ENCODE measurements at regions not wholly inside any gene's neighbourhood (a gene's known extent, or its start where the extent isn't known, plus 50 kb on each side); places are given as distances from the start of the nearest gene placed in this dataset.

DNA sequence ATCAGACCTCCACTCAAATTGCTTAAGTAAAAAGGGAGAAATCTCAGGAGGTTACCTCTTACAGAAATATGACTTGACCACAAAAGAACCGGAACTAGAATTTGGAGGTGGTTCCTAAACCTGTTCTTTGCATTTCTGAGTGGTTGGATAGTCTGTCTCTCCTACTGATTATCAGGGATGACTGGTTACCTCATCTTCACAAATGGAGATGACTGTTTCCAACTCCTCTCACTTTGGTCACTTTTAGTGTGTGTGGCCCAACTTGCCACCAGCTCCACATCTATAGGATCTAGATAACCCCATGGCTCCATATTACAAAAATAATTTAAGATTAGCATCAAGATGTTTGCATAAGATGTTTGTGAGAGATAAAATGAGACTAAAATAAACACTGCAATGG, 95.5 kb downstream of the CCDC71L start:
- no peak for TF ChIP-seq SP7 (tag by site-specific recombination; IDR thresholded peaks at IDR 0.05)
- no peak for TF ChIP-seq REST (tag by site-specific recombination; IDR thresholded peaks at IDR 0.05)
- no peak for TF ChIP-seq CTCF (tag by site-specific recombination; IDR thresholded peaks at IDR 0.05)
- no peak for TF ChIP-seq ZNF621 (tag by site-specific recombination; IDR thresholded peaks at IDR 0.05)
- no peak for TF ChIP-seq ZBTB17 (tag by site-specific recombination; IDR thresholded peaks at IDR 0.05)
- no peak for TF ChIP-seq ZNF274 (IDR thresholded peaks at IDR 0.05; ENCODE audit: low read length)
- TF ChIP-seq ZNF274 (tag by site-specific recombination; IDR thresholded peaks at IDR 0.05; ENCODE audit: borderline replicate concordance) = no peak
- TF ChIP-seq, protein P1, sequence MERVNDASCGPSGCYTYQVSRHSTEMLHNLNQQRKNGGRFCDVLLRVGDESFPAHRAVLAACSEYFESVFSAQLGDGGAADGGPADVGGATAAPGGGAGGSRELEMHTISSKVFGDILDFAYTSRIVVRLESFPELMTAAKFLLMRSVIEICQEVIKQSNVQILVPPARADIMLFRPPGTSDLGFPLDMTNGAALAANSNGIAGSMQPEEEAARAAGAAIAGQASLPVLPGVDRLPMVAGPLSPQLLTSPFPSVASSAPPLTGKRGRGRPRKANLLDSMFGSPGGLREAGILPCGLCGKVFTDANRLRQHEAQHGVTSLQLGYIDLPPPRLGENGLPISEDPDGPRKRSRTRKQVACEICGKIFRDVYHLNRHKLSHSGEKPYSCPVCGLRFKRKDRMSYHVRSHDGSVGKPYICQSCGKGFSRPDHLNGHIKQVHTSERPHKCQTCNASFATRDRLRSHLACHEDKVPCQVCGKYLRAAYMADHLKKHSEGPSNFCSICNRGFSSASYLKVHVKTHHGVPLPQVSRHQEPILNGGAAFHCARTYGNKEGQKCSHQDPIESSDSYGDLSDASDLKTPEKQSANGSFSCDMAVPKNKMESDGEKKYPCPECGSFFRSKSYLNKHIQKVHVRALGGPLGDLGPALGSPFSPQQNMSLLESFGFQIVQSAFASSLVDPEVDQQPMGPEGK (tag by site-specific recombination; IDR thresholded peaks at IDR 0.05) = no peak
- TF ChIP-seq ZNF558 (tag by site-specific recombination; IDR thresholded peaks at IDR 0.05) = no peak
